ENCODE measurements at regions not wholly inside any gene's neighbourhood (a gene's known extent, or its start where the extent isn't known, plus 50 kb on each side); places are given as distances from the start of the nearest gene placed in this dataset.

DNA sequence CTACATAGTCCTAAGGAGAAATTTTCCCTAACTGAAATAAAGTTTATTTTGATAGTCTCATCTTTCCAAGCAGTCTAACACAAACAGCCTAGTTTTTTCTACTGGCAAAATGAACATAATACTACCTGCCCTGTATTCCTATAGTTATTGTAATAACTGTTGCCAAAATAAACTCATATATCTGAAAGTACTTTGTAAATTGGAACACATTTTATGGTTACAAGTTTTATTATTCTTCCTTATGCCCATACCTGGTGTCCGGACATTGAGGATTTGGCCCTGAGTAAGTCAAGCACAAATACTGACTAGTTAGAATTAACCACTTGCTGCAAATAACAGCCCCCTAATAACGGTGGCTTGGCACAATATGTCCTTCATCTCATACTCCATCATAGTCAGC, 120.4 kb upstream of the TOM1L1 start:
- H3K4me1 Mint-ChIP-seq, result peaks cover 5% of the 10 kb centered on the region
- no peak for DNase-seq
- no peak for TF ChIP-seq CTCF (IDR thresholded peaks at IDR 0.05)
- H3K27ac Mint-ChIP-seq, result no peak overlapping the region
- no peaks in the 10 kb centered on the region for H3K36me3 Mint-ChIP-seq (ENCODE audit: low read depth)
- peaks cover 2% of the 10 kb centered on the region for H3K27me3 Mint-ChIP-seq (ENCODE audit: low read depth, poor library complexity)
- H3K4me3 Mint-ChIP-seq, result no peak overlapping the region
- H3K9me3 Mint-ChIP-seq, result no peaks in the 10 kb centered on the region

DNA sequence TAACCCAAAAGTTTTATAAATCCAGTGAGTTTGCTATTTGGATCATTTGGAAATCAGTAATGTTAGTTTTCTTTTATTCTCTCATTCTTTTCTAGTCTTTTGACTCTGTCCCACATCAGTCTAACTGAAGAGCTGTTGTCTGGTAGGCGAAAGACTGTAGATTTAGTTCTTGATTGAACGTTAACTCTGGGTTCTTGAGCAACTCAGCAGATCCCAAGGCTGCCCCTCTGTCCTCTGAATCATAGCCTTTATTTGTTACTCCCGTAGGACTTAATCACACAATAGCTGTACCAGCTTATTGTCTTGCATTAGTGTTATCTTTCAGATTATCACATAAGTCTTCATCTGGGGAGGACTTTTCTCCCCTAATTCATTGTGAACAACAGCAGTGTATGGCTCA, 119.3 kb upstream of the TOM1L1 start:
- H3K27me3 Mint-ChIP-seq (ENCODE audit: low read depth, poor library complexity), result peaks cover 2% of the 10 kb centered on the region
- no peak for DNase-seq
- H3K4me1 Mint-ChIP-seq, result no peaks in the 10 kb centered on the region
- no peaks in the 10 kb centered on the region for H3K9me3 Mint-ChIP-seq
- TF ChIP-seq CTCF (IDR thresholded peaks at IDR 0.05), result no peak
- no peak overlapping the region for H3K4me3 Mint-ChIP-seq
- H3K36me3 Mint-ChIP-seq (ENCODE audit: low read depth), result no peaks in the 10 kb centered on the region
- H3K27ac Mint-ChIP-seq, result no peak overlapping the region

DNA sequence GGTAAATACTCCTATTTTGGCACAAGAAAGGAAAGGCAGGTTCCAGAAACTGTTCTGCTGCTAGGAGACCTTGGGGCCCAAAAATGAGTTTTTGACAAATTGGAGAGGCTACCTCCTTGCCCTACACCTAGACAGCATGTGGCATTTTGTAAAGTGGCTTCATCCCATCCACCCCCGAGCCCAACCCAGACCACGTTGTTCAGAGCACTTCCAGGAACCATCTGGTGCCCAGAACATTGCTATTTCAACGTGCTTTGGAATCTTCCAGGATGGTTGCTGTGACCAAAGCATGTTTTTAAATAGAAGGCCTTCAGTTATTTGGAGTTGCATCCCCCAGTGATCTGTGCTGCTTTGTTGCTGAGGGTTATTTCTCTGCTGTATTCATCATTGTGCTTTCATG, 116.3 kb upstream of the TOM1L1 start:
- Mint-ChIP-seq H3K27me3 (ENCODE audit: low read depth, poor library complexity) (peaks cover 2% of the 10 kb centered on the region), H3K4me1 (no peaks in the 10 kb centered on the region), H3K4me3 (no peak overlapping the region), H3K9me3 (peaks cover 5% of the 10 kb centered on the region), H3K36me3 (ENCODE audit: low read depth) (no peaks in the 10 kb centered on the region), H3K27ac (no peak overlapping the region)
- TF ChIP-seq CTCF (IDR thresholded peaks at IDR 0.05), result no peak
- DNase-seq, result no peak

DNA sequence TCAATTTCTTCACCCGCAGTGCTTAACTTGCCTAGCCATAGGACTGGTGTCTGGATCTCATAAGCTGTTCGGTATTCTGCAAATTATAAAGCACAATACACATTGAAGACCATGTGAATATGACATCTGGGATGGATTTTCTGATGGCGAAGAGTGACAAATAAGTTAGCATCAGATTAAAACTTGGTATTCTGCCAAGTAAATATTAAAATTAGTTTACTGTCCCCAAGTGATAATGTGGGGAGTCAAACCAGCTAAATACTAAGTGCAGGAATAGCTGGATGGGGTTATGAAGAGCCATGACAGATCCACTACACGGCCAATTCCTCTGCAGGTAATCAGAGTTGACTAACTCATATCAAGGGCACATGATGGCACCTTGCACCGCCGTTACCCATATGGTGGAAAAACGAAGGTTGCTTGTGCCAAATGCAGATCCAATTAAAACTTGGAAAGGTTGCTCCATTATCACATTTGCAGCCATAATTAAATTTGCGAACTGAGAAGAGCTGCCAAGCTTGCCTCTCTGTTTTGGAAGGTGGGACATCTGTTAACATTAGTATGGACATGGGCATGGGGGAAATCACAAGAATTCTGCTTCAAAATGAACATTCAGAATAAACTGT, 114.9 kb upstream of the TOM1L1 start:
- H3K36me3 Mint-ChIP-seq (ENCODE audit: low read depth), result no peaks in the 10 kb centered on the region
- no peak for DNase-seq
- H3K9me3 Mint-ChIP-seq, result peaks cover 5% of the 10 kb centered on the region
- H3K27ac Mint-ChIP-seq, result no peak overlapping the region
- no peaks in the 10 kb centered on the region for H3K4me1 Mint-ChIP-seq
- peaks cover 2% of the 10 kb centered on the region for H3K27me3 Mint-ChIP-seq (ENCODE audit: low read depth, poor library complexity)
- TF ChIP-seq CTCF (IDR thresholded peaks at IDR 0.05), result no peak
- no peak overlapping the region for H3K4me3 Mint-ChIP-seq

DNA sequence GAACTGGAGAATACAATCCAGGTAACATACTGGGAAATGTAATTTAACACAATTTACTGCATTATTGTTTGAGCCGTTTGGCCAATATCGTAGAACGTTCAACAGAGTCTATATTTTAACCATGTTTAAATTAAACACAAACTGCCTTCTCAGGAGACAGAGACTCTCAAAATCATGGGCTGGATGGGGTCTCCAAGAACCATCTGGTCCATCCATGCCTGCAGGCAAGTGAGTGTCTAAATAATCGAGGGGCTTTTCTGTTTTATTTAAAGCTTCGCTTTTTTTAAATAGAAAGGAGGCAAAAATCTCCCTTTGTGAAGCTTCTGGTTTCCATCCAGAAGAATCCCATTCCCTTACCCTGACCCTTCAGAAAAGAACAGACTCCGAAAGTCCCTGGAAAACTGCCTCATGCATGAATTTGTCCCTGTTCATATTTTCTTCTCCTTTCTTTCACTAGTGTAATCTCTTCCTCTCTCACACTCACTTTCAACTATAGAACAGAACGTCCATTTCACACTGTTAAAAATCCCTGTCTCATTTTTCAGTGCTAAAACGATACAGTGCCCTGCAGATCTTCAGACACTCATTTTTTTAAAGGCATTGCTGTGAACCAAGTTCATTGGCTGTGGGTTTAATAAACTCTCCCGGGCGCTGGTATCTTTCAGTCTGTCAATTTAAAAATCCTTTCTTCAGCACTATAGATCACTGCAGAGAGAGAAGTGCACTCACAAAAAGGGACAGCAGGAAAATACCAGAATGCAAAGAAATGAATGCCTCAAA, 111.4 kb upstream of the TOM1L1 start:
- no peak for DNase-seq
- Mint-ChIP-seq H3K4me3 (no peak overlapping the region), H3K9me3 (peaks cover 5% of the 10 kb centered on the region), H3K27me3 (ENCODE audit: low read depth, poor library complexity) (no peaks in the 10 kb centered on the region), H3K27ac (no peak overlapping the region), H3K4me1 (no peaks in the 10 kb centered on the region), H3K36me3 (ENCODE audit: low read depth) (no peaks in the 10 kb centered on the region)
- TF ChIP-seq CTCF (IDR thresholded peaks at IDR 0.05), result no peak

DNA sequence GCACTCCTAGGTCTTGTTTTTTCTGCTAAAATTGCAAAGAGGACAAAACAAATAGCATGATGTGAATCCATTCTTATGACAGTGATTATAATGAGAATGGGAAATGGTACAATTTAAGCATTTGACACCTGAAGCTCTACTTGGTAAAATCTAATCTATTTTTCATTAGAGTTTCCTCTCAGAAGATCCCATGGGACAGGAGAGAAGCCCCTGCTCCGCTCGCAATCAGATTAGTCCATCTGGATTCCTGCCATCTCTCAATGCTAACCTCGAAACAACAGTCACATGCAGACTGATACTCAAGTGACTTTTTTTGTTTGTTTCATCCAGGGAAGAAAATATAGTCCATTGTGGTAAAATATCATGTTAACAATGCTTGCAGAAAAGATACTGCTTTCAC, 107.4 kb upstream of the TOM1L1 start:
- Mint-ChIP-seq H3K36me3 (ENCODE audit: low read depth) (no peaks in the 10 kb centered on the region), H3K4me3 (no peak overlapping the region), H3K27me3 (ENCODE audit: low read depth, poor library complexity) (no peaks in the 10 kb centered on the region), H3K27ac (no peak overlapping the region), H3K9me3 (no peaks in the 10 kb centered on the region), H3K4me1 (no peaks in the 10 kb centered on the region)
- DNase-seq, result no peak
- TF ChIP-seq CTCF (IDR thresholded peaks at IDR 0.05), result no peak
